RWPE1 (cell line): ENCODE measurements at regions not wholly inside any gene's neighbourhood (a gene's known extent, or its start where the extent isn't known, plus 50 kb on each side); places are given as distances from the start of the nearest gene placed in this dataset.

Experiments
- CTCF ChIA-PET: fragments of 350-600 bp; sonication (Branson Sonifier 250); formaldehyde crosslinking; extraction: SDS; loops from one replicate; lab custom pipeline; 2021; lab: Yijun Ruan, JAX
- POLR2A ChIA-PET: fragments of 400-600 bp; formaldehyde crosslinking; extraction: SDS; loops from one replicate; lab custom pipeline; 2020; ENCODE audit warnings: antibody characterized with exemption; ENCODE audit not compliant: low non-redundant PET; lab: Yijun Ruan, JAX
- DNase-seq: peaks from one replicate; pipeline ENCODE4 v3.0.0; 2012; ENCODE audit warnings: low spot score
- H3K27ac ChIP-seq: fragments of 450-650 bp; 2 replicates; pipeline ENCODE4 v1.5.1; 2017
- TF ChIP-seq, protein P1 (sequence below): fragments of 450-650 bp; conservative IDR thresholded peaks from 2 replicates; pipeline ENCODE4 v1.5.1; 2017; ENCODE audit warnings: low read depth, mild to moderate bottlenecking

DNA sequence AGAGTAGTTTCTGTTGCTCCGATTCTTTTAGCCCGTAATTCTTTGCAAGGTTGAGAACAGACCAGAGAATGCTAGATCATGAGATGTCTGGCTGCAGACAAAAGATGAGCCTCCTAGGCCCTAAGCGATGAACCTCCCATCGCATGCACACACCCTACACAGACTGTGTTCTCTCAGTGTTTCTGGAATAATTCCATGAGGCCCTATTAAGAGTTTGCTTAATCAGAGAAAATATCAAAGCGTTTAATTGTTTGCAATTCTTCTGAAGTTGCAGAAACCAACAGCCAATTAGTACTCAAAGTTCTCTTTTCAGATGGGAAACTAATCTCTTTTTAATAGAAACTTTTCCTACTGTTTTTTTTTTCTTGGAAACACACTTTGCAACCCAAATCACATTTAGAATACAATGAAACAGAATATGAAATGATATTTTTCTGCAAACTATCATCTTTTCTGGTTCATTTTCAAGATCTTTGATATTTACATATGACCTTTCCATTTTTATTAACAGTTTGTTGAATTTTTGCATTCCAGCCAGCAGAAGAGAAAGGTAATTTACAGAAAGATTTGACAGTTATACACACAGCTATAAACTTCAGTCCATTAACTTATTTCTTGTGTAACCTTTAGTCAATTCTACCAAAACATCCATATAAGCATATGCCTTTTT is 1525.6 kb downstream of the ARAP2 start:
- ChIA-PET CTCF (no interaction called here), POLR2A (no interaction called here)
- TF ChIP-seq, protein P1, sequence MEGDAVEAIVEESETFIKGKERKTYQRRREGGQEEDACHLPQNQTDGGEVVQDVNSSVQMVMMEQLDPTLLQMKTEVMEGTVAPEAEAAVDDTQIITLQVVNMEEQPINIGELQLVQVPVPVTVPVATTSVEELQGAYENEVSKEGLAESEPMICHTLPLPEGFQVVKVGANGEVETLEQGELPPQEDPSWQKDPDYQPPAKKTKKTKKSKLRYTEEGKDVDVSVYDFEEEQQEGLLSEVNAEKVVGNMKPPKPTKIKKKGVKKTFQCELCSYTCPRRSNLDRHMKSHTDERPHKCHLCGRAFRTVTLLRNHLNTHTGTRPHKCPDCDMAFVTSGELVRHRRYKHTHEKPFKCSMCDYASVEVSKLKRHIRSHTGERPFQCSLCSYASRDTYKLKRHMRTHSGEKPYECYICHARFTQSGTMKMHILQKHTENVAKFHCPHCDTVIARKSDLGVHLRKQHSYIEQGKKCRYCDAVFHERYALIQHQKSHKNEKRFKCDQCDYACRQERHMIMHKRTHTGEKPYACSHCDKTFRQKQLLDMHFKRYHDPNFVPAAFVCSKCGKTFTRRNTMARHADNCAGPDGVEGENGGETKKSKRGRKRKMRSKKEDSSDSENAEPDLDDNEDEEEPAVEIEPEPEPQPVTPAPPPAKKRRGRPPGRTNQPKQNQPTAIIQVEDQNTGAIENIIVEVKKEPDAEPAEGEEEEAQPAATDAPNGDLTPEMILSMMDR = no peak
- DNase-seq = no peak
- H3K27ac ChIP-seq = no peak overlapping the region

DNA sequence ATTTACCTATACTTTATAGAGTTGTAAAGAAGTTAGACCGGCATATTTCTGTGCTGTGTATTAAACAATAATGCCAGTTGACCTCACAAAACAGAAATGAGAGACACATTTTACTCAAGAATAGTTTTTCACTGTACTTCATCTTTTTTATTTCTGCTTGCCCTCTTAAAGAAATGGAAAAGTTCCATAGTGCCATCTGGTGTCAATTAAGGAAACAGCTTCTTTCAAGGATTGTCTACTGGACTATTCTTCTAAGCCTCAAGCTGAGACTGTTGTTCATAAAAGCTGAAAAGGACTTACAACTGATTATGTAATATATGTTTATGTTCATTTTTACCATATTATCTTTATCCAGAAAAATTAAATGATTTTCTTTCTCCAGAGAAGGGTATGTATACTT is 1523.7 kb downstream of the ARAP2 start:
- CTCF ChIA-PET = interaction anchor here (0.5 to 0.9 kb wide), 8 partner anchors 47 to 1664 kb away, joined by 3 to 7 read pairs (median 3); no protein-coding TSS in a partner anchor
- H3K27ac ChIP-seq = no peak overlapping the region
- TF ChIP-seq, protein P1 = peak; percentile 62
- POLR2A ChIA-PET = no interaction called here
- DNase-seq = peak; percentile 8

DNA sequence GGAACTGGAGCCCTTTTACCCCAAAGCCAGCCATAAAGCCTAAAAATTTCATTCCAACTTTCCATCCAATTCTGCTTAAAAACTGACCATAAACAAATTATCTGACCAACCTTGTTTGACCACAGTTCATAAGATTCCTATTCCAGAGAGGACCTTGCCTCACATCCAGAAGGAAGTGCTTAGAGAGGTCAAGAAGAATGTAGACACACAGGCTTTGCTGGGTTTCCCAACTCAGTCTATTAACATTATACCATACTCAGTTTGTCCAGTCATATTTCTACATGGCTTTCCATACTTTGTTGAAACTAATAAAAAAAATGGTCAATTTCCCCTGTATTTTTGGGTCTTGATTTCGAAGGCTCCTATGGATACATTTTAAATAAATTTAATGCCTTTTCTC is 1522.5 kb downstream of the ARAP2 start:
- ChIA-PET CTCF (no interaction called here), POLR2A (no interaction called here)
- H3K27ac ChIP-seq = no peak overlapping the region
- DNase-seq = no peak
- TF ChIP-seq, protein P1 = no peak

DNA sequence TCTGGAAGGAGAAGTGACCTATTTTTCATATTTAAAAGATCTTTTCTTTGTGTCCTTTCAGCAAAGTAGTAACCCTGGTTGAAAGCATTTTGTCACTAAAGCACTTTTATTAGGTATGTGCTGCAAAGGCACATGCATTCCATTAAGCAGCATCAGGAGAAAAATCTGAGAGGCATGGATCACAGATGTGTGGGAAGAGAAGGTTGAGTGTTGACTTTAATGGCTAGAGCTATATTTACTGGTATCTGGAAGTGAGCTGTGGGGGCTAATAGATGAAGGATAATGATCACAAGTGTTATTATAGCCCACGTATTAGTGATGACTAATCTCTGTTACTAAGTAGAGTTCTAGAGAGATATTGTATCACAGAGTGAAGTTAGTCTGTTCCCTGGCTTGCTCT is 1520.7 kb downstream of the ARAP2 start:
- TF ChIP-seq, protein P1 = no peak
- no peak overlapping the region for H3K27ac ChIP-seq
- CTCF ChIA-PET = no interaction called here
- no peak for DNase-seq
- POLR2A ChIA-PET = no interaction called here

DNA sequence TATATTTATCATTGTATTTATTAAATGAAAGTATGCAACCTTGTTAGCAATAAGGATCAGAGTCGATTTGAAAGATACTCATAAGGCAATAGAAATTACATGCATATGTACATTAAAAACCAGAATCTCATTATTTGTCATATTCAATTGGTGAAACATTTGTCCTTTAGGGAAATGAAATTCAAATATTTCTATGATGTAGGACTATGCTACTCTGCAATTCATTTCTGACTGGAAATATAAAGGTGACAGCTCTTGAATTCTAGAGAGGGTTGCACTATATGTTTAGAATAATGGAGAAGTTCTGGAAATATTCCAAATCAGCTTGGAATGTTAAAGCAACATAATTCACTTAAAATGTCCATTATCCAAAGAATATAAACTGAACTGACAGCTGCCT is 1519.8 kb downstream of the ARAP2 start:
- CTCF ChIA-PET = no interaction called here
- TF ChIP-seq, protein P1 = no peak

DNA sequence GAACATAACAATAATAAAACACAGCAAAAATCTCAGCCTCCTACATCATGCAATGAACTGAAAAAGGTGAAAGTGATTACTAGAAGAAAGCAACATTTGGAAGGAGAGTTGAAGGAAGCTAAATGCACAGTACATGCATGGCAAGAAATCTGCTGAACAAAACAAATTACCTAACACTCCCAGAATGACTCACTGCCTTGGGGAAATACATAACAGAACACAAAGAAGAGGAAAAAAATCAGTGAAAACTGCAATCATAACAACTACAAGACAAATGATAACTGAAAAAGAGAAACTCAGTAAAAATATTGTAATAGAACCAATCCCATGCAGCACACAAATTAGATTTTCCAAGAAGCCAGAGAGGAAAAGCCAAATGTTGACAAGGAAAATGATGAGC is 1513.2 kb downstream of the ARAP2 start:
- ChIA-PET POLR2A (no interaction called here), CTCF (interaction anchor here (0.6 kb wide), 1 partner anchor 595 kb away, joined by 3 read pairs; no protein-coding TSS in a partner anchor)
- DNase-seq = no peak
- TF ChIP-seq, protein P1 = no peak
- H3K27ac ChIP-seq = no peak overlapping the region

More for the DNA sequence above, 1519.8 kb downstream of the ARAP2 start:
- no peak overlapping the region for H3K27ac ChIP-seq
- DNase-seq = no peak
- POLR2A ChIA-PET = no interaction called here
